ENCODE measurements at regions not wholly inside any gene's neighbourhood (a gene's known extent, or its start where the extent isn't known, plus 50 kb on each side); places are given as distances from the start of the nearest gene placed in this dataset.

- DNase-seq (no peak), ATAC-seq (no peak)
- Histone ChIP-seq H3K27me3 (no peaks in the 10 kb centered on the region), H3K4me3 (no peak overlapping the region), H3K4me1 (no peaks in the 10 kb centered on the region), H3K36me3 (no peaks in the 10 kb centered on the region), H3K27ac (no peak overlapping the region), H3K9me3 (no peaks in the 10 kb centered on the region)
- WGBS (ENCODE audit: insufficient coverage, low coverage, low lambda C conversion rate, missing lambda C conversion rate), result 51% methylated on average over 2 of the region's 2 CpGs
- TF ChIP-seq POLR2A (IDR thresholded peaks at IDR 0.05) (no peak), CTCF (IDR thresholded peaks at IDR 0.05) (no peak)
- intact Hi-C loops (cut with DNase I), result no loop called here
These were observed 142.7 kb upstream of the SEL1L start for GRCh38 chr14:81676395-81676794.

DNA sequence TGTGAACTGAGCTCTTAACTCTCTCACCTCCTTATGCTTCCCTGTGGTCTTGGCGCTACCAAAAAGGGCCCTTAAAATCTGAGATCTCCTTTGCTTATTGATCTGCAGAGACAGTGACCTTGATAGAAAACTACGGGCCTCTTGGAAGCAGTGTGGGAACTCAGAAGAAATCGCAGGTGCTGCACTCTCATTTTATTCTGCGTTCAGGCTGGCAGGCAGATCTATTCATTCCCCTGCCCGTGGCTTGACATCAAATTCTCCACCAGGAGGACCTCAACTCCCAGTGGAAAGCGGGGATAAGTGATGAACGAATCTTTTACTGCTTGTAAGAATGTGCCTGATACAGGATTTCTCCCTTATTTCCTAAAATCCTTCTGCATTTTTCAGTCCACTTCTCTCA lies 143.2 kb upstream of the SEL1L start:
- intact Hi-C loops (cut with DNase I), result no loop called here
- TF ChIP-seq CTCF (IDR thresholded peaks at IDR 0.05) (no peak), POLR2A (IDR thresholded peaks at IDR 0.05) (no peak)
- Histone ChIP-seq H3K4me1 (no peaks in the 10 kb centered on the region), H3K27me3 (no peaks in the 10 kb centered on the region), H3K4me3 (no peak overlapping the region), H3K9me3 (no peaks in the 10 kb centered on the region), H3K36me3 (no peaks in the 10 kb centered on the region), H3K27ac (no peak overlapping the region)
- DNase-seq (no peak), ATAC-seq (no peak)
- 51% methylated on average over 7 of the region's 7 CpGs for WGBS (ENCODE audit: insufficient coverage, low coverage, low lambda C conversion rate, missing lambda C conversion rate)

DNA sequence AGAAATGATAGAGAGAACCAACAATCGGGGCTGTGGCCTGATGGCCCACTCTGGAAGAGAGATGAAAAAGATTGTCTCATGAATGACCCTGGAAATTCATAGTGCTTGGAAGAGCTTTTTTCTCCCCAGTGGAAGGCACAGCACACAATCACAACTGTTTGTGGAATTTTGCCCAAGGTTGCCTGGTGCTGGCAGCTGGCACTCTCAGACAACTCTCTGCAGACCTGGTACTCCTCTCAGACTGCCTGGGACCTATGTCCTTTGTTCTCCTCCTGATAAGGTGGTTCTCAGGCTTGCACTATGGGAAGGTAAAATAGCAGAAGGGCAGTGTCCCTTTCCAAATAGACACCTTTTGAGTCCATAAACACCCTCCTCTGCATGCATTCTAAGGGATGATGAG lies 144.1 kb upstream of the SEL1L start:
- Histone ChIP-seq H3K36me3 (no peaks in the 10 kb centered on the region), H3K4me3 (no peak overlapping the region), H3K27ac (no peak overlapping the region), H3K27me3 (no peaks in the 10 kb centered on the region), H3K4me1 (no peaks in the 10 kb centered on the region), H3K9me3 (no peaks in the 10 kb centered on the region)
- intact Hi-C loops (cut with DNase I), result no loop called here
- 73% methylated on average over 1 of the region's 1 CpG for WGBS (ENCODE audit: insufficient coverage, low coverage, low lambda C conversion rate, missing lambda C conversion rate)
- ATAC-seq, result no peak
- DNase-seq, result no peak
- TF ChIP-seq POLR2A (IDR thresholded peaks at IDR 0.05) (no peak), CTCF (IDR thresholded peaks at IDR 0.05) (no peak)

DNA sequence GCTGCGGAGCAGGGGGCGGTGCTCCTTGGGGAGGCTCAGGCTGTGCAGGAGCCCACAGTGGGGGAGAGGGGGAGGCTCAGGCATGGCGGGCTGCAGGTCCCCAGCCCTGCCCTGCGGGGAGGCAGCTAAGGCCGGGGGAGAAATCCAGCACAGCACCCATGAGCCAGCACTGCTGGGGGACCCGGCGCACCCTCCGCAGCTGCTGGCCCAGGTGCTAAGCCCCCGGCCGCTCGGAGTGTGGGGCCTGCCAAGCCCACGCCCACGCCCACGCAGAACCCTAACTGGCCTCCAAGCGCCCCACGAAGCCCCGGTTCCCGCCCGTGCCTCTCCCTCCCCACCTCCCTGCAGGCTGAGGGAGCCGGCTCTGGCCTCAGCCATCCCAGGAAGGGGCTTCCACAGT lies 145.6 kb upstream of the SEL1L start:
- no peaks in the 10 kb centered on the region for H3K9me3 ChIP-seq
- no peaks in the 10 kb centered on the region for H3K4me1 ChIP-seq
- no peak for DNase-seq
- H3K36me3 ChIP-seq, result no peaks in the 10 kb centered on the region
- intact Hi-C loops (cut with DNase I), result no loop called here
- no peak overlapping the region for H3K4me3 ChIP-seq
- no peak for ATAC-seq
- no peak overlapping the region for H3K27ac ChIP-seq
- no CpG with 5 or more reads among the region's 20 CpGs for WGBS (ENCODE audit: insufficient coverage, low coverage, low lambda C conversion rate, missing lambda C conversion rate)
- TF ChIP-seq POLR2A (IDR thresholded peaks at IDR 0.05), result no peak
- TF ChIP-seq CTCF (IDR thresholded peaks at IDR 0.05), result no peak
- H3K27me3 ChIP-seq, result no peaks in the 10 kb centered on the region

DNA sequence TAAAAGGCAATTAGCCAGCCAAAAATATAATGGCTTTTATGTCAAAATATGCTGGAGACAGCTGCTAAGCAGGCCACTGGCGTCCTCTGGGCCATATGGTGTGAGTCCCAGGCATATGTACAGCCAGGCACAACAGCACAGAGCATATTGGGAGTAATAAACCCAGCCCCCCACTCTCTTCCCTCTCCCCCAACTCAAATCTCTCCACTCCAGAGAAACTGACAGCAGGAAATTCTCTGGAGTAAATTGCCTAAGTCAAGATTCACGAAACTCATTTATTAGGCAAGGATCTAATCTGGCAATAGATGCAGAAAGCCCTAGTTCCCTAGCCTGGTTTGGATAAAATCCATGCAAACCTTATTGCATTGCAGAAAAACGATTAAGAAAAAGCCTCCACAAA lies 147.9 kb upstream of the SEL1L start:
- no peaks in the 10 kb centered on the region for H3K27me3 ChIP-seq
- no peak overlapping the region for H3K27ac ChIP-seq
- 20% methylated on average over 3 of the region's 3 CpGs for WGBS (ENCODE audit: insufficient coverage, low coverage, low lambda C conversion rate, missing lambda C conversion rate)
- no peak overlapping the region for H3K4me3 ChIP-seq
- ATAC-seq (no peak), DNase-seq (no peak)
- H3K4me1 ChIP-seq, result no peaks in the 10 kb centered on the region
- no peaks in the 10 kb centered on the region for H3K9me3 ChIP-seq
- H3K36me3 ChIP-seq, result no peaks in the 10 kb centered on the region
- TF ChIP-seq POLR2A (IDR thresholded peaks at IDR 0.05) (no peak), CTCF (IDR thresholded peaks at IDR 0.05) (no peak)
- intact Hi-C loops (cut with DNase I), result no loop called here
